ENCODE measurements at regions not wholly inside any gene's neighbourhood (a gene's known extent, or its start where the extent isn't known, plus 50 kb on each side); places are given as distances from the start of the nearest gene placed in this dataset.

- no peak overlapping the region for H2AFZ ChIP-seq (ENCODE audit: low read depth, low read length, poor library complexity, severe bottlenecking)
- H3K27me3 ChIP-seq (ENCODE audit: insufficient read depth, low read length): no peaks in the 10 kb centered on the region
- RAD21 ChIA-PET (ENCODE audit: low non-redundant PET in 1 of 2, low total read pairs in 2 of 2, uncharacterized antibody in 2 of 2, unreplicated experiment in 2 of 2): no interaction called here
- BruUV-seq (replicated peaks): no TSS peak
- POLR2A ChIA-PET: no interaction called here
- no peak overlapping the region for H3K4me3 ChIP-seq (replicated peaks in 1 of 2; ENCODE audit: low read depth in 1 of 2, low read length in 2 of 2)
- no peaks in the 10 kb centered on the region for H3K79me2 ChIP-seq (ENCODE audit: insufficient read depth, low read length)
- intact Hi-C loops (cut with micrococcal nuclease): no loop called here
- H3K9ac ChIP-seq (ENCODE audit: low read length): no peak overlapping the region
- H3K4me2 ChIP-seq (ENCODE audit: low read length): no peak overlapping the region
- no peak for DNase-seq (ENCODE audit: low read depth, low spot score)
- H3K4me1 ChIP-seq (ENCODE audit: control insufficient read depth in 1 of 2, insufficient read depth in 2 of 2, low read length in 2 of 2): no peaks in the 10 kb centered on the region
- H3K36me3 ChIP-seq (ENCODE audit: control insufficient read depth in 1 of 2, insufficient read depth in 2 of 2, low read length in 2 of 2): no peaks in the 10 kb centered on the region
- peaks cover 0 to 3% of the 10 kb centered on the region in 2 experiments; a peak in 2 of 4 replicates for H3K9me3 ChIP-seq (ENCODE audit: control insufficient read depth in 1 of 2, insufficient read depth in 1 of 2, low read depth in 1 of 2, low read length in 2 of 2)
- TF ChIP-seq POLR2AphosphoS5 (IDR thresholded peaks at IDR 0.05; ENCODE audit: low read depth, low read length) (no peak), SRF (IDR thresholded peaks at IDR 0.05; ENCODE audit: low read depth) (no peak), TCF7L2 (IDR thresholded peaks at IDR 0.05; ENCODE audit: borderline replicate concordance, extremely low read depth, insufficient read depth, insufficient read length) (no peak), EZH2phosphoT487 (IDR thresholded peaks at IDR 0.05; ENCODE audit: borderline replicate concordance) (no peak), ELF1 (IDR thresholded peaks at IDR 0.05; ENCODE audit: borderline replicate concordance, low read depth) (no peak), SIN3A (IDR thresholded peaks at IDR 0.05; ENCODE audit: low read depth) (no peak), RAD21 (IDR thresholded peaks at IDR 0.05; ENCODE audit: low read depth) (no peak)
- TF ChIP-seq, protein P1, sequence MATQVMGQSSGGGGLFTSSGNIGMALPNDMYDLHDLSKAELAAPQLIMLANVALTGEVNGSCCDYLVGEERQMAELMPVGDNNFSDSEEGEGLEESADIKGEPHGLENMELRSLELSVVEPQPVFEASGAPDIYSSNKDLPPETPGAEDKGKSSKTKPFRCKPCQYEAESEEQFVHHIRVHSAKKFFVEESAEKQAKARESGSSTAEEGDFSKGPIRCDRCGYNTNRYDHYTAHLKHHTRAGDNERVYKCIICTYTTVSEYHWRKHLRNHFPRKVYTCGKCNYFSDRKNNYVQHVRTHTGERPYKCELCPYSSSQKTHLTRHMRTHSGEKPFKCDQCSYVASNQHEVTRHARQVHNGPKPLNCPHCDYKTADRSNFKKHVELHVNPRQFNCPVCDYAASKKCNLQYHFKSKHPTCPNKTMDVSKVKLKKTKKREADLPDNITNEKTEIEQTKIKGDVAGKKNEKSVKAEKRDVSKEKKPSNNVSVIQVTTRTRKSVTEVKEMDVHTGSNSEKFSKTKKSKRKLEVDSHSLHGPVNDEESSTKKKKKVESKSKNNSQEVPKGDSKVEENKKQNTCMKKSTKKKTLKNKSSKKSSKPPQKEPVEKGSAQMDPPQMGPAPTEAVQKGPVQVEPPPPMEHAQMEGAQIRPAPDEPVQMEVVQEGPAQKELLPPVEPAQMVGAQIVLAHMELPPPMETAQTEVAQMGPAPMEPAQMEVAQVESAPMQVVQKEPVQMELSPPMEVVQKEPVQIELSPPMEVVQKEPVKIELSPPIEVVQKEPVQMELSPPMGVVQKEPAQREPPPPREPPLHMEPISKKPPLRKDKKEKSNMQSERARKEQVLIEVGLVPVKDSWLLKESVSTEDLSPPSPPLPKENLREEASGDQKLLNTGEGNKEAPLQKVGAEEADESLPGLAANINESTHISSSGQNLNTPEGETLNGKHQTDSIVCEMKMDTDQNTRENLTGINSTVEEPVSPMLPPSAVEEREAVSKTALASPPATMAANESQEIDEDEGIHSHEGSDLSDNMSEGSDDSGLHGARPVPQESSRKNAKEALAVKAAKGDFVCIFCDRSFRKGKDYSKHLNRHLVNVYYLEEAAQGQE (IDR thresholded peaks at IDR 0.05; ENCODE audit: low read depth): no peak
- H3K9me2 ChIP-seq (ENCODE audit: insufficient read depth): no peaks in the 10 kb centered on the region
- no peaks in the 10 kb centered on the region for H4K20me1 ChIP-seq (ENCODE audit: insufficient read depth)
- H3K27ac ChIP-seq (ENCODE audit: low read depth, low read length): no peak overlapping the region
- CTCF ChIA-PET: no interaction called here
- ATAC-seq: no peak
These were observed 624.4 kb upstream of the C16orf82 start for GRCh38 chr16:26442321-26442720.
